MM.1S (cell line): ENCODE measurements at regions not wholly inside any gene's neighbourhood (a gene's known extent, or its start where the extent isn't known, plus 50 kb on each side); places are given as distances from the start of the nearest gene placed in this dataset.

ENCODE experiments used
- EZH2 ChIP-seq: fragments of 300-600 bp; sonication (generic); optimal IDR thresholded peaks from 2 replicates; pipeline ENCODE3; 2017; ENCODE audit warnings: low read depth, mild to moderate bottlenecking, antibody characterized with exemption, low read length, mixed read lengths
- EZH2phosphoT487 ChIP-seq: fragments of 300-600 bp; sonication (generic); IDR thresholded peaks from 2 replicates; pipeline ENCODE4 v1.6.1; 2018; ENCODE audit warnings: antibody characterized with exemption, low read length
- TF ChIP-seq, protein P1 (sequence below): fragments of 300-600 bp; sonication (generic); IDR thresholded peaks from 2 replicates; pipeline ENCODE4 v1.5.1; 2016; ENCODE audit warnings: antibody characterized with exemption, low read length, mixed read lengths

- TF ChIP-seq EZH2phosphoT487 (no peak), EZH2 (no peak)
- TF ChIP-seq, protein P1, sequence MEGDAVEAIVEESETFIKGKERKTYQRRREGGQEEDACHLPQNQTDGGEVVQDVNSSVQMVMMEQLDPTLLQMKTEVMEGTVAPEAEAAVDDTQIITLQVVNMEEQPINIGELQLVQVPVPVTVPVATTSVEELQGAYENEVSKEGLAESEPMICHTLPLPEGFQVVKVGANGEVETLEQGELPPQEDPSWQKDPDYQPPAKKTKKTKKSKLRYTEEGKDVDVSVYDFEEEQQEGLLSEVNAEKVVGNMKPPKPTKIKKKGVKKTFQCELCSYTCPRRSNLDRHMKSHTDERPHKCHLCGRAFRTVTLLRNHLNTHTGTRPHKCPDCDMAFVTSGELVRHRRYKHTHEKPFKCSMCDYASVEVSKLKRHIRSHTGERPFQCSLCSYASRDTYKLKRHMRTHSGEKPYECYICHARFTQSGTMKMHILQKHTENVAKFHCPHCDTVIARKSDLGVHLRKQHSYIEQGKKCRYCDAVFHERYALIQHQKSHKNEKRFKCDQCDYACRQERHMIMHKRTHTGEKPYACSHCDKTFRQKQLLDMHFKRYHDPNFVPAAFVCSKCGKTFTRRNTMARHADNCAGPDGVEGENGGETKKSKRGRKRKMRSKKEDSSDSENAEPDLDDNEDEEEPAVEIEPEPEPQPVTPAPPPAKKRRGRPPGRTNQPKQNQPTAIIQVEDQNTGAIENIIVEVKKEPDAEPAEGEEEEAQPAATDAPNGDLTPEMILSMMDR, result no peak
These were observed 271.4 kb upstream of the PPP2R3A start for GRCh38 chr3:135694142-135694541.
